GM18873 (cell line): ENCODE measurements at regions not wholly inside any gene's neighbourhood (a gene's known extent, or its start where the extent isn't known, plus 50 kb on each side); places are given as distances from the start of the nearest gene placed in this dataset.

Source experiments
- ATAC-seq: cut with Tn5 transposase; IDR thresholded peaks from one replicate; pipeline ENCODE4 v1.9.1; 2021; ENCODE audit warnings: mild to moderate bottlenecking, moderate library complexity, moderate number of reproducible peaks; ENCODE audit not compliant: unreplicated experiment, low FRiP score

GRCh38 chr2:217068677-217069250 lies 208.9 kb upstream of the TNP1 start:
- no peak for ATAC-seq

GRCh38 chr2:217067787-217068186 lies 207.9 kb upstream of the TNP1 start:
- ATAC-seq, result no peak

- no peak for ATAC-seq
These were observed 206.8 kb upstream of the TNP1 start for GRCh38 chr2:217066510-217067270.

- ATAC-seq, result no peak
These were observed 206.0 kb upstream of the TNP1 start for GRCh38 chr2:217065695-217066405.

GRCh38 chr2:217065012-217065290 lies 205.1 kb upstream of the TNP1 start:
- no peak for ATAC-seq

GRCh38 chr2:217064234-217065011 lies 204.6 kb upstream of the TNP1 start:
- ATAC-seq, result no peak

- no peak for ATAC-seq
These were observed 203.4 kb upstream of the TNP1 start for GRCh38 chr2:217063238-217063755.

- no peak for ATAC-seq
These were observed 202.9 kb upstream of the TNP1 start for GRCh38 chr2:217062768-217063167.

GRCh38 chr2:217061916-217062505 lies 202.1 kb upstream of the TNP1 start:
- ATAC-seq, result no peak

- ATAC-seq, result no peak
These were observed 201.2 kb upstream of the TNP1 start for GRCh38 chr2:217060951-217061547.

GRCh38 chr2:217060516-217060915 lies 200.7 kb upstream of the TNP1 start:
- ATAC-seq, result no peak

- no peak for ATAC-seq
These were observed 199.2 kb upstream of the TNP1 start for GRCh38 chr2:217058791-217059755.

- no peak for ATAC-seq
These were observed 197.9 kb upstream of the TNP1 start for GRCh38 chr2:217057773-217058172.

GRCh38 chr2:217055624-217056023 lies 195.8 kb upstream of the TNP1 start:
- ATAC-seq, result no peak

GRCh38 chr2:217054791-217055190 lies 194.9 kb upstream of the TNP1 start:
- ATAC-seq, result no peak

GRCh38 chr2:217052856-217053577 lies 193.2 kb upstream of the TNP1 start:
- no peak for ATAC-seq

- ATAC-seq, result no peak
These were observed 191.6 kb upstream of the TNP1 start for GRCh38 chr2:217051416-217051815.

- ATAC-seq, result no peak
These were observed 190.1 kb upstream of the TNP1 start for GRCh38 chr2:217049956-217050355.
